GM20000 (cell line): ENCODE measurements at regions not wholly inside any gene's neighbourhood (a gene's known extent, or its start where the extent isn't known, plus 50 kb on each side); places are given as distances from the start of the nearest gene placed in this dataset.

Experiments
- DNase-seq: peaks from one replicate; pipeline ENCODE4 v3.0.0; 2012; ENCODE audit warnings: low spot score
- TF ChIP-seq, protein P1 (sequence below): IDR thresholded peaks from 2 replicates; pipeline ENCODE4 v1.5.1; 2012; ENCODE audit warnings: mild to moderate bottlenecking, control low read depth; ENCODE audit errors: extremely low read depth, missing control alignments

DNA sequence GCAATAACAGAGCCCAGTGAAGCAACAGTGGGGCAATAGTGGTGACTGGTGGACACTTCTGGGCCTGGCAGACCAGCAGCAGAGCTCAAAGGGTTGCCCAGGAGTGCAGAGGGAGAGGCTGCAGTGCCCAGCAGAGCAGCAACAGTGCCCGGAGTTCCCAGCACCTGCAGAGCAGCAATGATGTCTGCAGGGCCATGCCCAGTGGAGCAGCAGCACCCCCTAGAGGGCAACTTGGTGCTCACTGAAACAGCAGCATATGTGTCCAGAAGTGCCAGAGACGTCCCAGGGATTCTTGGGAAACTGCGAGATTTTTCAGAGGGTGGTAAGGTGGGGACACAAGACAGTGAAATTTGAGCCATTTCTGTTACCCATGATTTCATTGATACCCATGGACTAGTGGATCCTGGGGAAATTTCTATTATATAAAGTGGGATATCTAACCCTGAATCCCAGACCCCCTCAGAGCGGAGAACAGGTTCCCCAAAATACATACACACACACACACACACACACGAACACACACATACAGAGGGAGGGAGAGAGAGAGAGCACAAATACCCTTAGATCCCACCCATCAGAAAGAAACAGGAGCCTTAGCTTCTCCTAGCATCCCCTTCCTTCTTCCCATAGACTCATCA lies 156.9 kb upstream of the GJB5 start:
- DNase-seq = peak; percentile 77
- TF ChIP-seq, protein P1, sequence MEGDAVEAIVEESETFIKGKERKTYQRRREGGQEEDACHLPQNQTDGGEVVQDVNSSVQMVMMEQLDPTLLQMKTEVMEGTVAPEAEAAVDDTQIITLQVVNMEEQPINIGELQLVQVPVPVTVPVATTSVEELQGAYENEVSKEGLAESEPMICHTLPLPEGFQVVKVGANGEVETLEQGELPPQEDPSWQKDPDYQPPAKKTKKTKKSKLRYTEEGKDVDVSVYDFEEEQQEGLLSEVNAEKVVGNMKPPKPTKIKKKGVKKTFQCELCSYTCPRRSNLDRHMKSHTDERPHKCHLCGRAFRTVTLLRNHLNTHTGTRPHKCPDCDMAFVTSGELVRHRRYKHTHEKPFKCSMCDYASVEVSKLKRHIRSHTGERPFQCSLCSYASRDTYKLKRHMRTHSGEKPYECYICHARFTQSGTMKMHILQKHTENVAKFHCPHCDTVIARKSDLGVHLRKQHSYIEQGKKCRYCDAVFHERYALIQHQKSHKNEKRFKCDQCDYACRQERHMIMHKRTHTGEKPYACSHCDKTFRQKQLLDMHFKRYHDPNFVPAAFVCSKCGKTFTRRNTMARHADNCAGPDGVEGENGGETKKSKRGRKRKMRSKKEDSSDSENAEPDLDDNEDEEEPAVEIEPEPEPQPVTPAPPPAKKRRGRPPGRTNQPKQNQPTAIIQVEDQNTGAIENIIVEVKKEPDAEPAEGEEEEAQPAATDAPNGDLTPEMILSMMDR = peak; percentile 92

DNA sequence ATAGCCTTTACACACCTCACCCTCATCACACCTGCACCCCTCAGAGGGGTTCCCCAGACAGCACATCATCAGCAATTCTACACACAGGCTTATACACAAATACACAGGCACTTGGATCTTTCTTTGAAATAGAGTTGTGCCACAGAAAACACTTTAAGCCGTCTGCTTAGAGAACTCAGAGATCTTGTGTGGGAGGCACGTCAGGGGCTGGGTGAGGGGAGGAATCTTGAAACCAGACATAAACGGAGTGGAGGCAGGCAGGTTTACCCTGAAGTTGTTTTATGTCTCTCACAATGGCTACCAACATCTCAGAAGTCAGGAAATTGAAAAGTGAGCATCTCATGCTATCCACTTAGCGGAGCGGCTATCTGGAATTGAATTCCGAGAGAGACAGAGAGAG lies 151.9 kb upstream of the GJB5 start:
- TF ChIP-seq, protein P1 = no peak
- no peak for DNase-seq

DNA sequence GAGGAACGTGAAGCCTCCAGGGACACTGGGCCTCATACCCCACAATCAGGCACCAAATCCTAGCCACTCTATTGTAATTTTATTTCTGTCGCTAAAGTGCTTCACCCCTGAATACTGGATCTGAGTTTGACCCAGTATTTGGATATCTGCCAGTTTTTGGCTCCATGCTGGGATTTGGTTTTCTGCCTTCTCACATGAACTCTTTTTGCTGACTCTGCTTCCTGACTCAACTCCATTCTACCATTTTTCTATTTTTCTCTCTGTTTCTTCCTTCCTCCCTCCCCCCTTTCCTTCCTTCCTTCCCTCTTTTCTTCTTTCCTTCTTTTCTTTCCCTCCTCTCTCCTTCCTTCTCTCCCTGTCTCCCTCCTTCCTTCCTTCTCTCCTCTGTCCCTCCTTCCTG lies 151.3 kb upstream of the GJB5 start:
- TF ChIP-seq, protein P1 = no peak
- no peak for DNase-seq

DNA sequence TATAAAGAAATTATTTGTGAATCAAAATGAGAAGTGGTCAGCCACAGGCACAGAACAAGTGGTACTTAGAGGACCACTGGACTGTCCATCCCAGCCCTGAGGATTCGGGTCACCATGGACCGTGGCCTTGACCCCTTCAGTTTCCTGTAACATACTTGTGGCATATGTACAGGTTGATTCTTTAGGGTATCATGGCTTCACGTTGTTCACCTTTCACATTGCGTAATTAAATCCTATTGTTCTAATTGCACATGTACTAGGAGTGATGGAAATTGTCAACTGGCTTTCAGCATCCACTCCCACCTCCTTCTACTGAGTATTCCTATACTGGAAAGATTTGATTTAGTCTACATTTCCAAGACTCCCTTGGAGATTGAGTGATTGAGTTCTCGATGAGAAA lies 148.3 kb upstream of the GJB5 start:
- TF ChIP-seq, protein P1 = no peak
- DNase-seq = no peak

DNA sequence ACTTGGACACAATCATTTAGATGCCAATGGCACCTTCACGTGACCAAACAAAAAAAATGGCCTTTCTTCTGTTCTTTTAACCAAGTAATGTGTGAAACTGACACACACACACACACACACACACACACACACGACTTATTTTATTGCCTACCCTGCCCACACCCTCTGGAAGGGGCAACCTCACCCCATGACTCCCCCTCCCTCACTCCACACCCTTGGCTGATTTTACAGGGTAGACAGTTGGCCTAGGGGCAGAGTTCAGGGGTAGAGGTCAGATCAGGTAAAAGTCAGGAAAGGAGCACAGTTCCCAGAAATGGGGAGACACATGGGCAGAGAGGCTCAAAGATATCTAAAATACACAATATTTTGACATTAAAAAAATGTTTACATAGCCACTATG lies 144.8 kb upstream of the GJB5 start:
- TF ChIP-seq, protein P1 = no peak
- no peak for DNase-seq

DNA sequence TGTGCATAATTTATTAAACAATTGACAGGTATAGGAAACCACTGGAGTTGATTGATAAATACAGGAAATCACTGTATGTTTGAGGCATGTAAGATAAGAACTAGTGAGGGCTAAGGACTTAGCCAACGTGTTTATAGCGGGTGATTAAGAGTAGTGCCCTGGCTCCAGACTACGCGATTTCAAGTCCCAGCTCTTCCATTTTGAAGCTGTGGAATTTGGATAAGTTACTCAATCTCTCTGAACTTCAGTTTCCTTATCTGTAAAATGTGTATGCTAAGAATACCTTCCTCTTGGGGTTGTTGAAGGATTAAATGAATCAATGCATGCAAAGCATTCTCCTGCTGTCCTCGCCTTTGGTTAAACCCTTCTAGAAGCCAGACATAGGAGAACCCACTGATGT lies 143.3 kb upstream of the GJB5 start:
- TF ChIP-seq, protein P1 = no peak
- DNase-seq = no peak

DNA sequence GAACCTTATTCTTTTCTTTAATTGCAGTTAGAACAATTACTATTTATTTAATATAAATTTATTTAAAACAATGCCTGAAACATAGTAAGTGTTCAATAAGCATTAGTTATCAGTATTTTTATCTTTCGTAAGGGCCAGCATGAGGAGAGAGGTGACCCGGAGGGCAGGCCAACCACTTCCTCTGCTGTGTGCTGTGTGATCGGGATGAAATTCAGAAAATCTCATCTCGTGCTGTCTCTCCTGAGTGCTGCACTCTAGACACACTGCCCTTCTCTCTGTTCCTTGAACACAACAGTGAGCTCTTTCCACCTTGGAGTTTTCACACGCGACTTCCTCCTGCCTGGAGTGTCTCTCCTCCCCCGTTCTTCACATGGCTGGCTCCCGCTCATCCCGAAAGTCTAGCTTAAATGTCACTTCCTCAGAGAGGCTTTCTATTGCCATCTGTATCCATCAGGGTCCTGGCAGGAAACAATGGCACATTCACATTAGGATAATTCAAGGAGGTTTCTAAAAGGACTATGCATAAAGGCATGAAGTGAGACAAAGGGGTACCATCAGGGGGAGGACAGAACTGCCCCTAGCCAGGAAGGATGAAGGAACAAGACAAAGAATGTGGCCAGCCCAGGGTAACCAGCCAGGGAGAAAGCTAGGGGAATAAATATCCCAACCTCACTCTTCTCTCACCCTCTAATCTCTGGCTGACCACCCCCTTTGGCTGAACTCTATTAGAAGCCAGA lies 142.6 kb upstream of the GJB5 start:
- TF ChIP-seq, protein P1 = no peak

More for the DNA sequence above, 142.6 kb upstream of the GJB5 start:
- no peak for DNase-seq
